CD4-positive, alpha-beta T cell (primary cell): ENCODE measurements at regions not wholly inside any gene's neighbourhood (a gene's known extent, or its start where the extent isn't known, plus 50 kb on each side); places are given as distances from the start of the nearest gene placed in this dataset.

Experiments used
- ATAC-seq: fragments of 200-7000 bp; cut with Tn5 transposase; one replicate; pipeline ENCODE4 v1.10.0; 2022; ENCODE audit warnings: mild to moderate bottlenecking; ENCODE audit not compliant: poor library complexity
- CTCF ChIA-PET: fragments of 350-600 bp; sonication (Branson Sonifier 250); formaldehyde crosslinking; loops from one replicate; lab custom pipeline; 2021; ENCODE audit warnings: antibody characterized with exemption, inconsistent platforms; lab: Charles Lee
- POLR2A ChIA-PET: fragments of 350-600 bp; sonication (Branson Sonifier 250); formaldehyde crosslinking; loops from one replicate; lab custom pipeline; 2021; ENCODE audit warnings: antibody characterized with exemption, inconsistent platforms; lab: Charles Lee
- DNase-seq, 14 experiments: peaks; one replicate each; pipeline ENCODE4 v3.0.0-alpha.2; 2013 to 2020; ENCODE audit warnings: mixed read lengths in 2 of 14
- H3K27ac ChIP-seq, 2 donors: one replicate each; pipeline versions ENCODE4 v1.5.1 to v1.7.0; 2013; ENCODE audit warnings: low read length in 2 of 2, low read depth in 1 of 2, mild to moderate bottlenecking in 1 of 2
- H3K27me3 ChIP-seq, 2 experiments: 1 replicate in 1 of 2; 2 replicates in 1 of 2; pipeline versions ENCODE4 v1.6.1 to v1.7.0; 2013; ENCODE audit warnings: low read length in 2 of 2, control low read depth in 1 of 2, mild to moderate bottlenecking in 1 of 2, moderate library complexity in 1 of 2; ENCODE audit not compliant: insufficient read depth in 2 of 2, control insufficient read depth in 1 of 2
- H3K36me3 ChIP-seq: one replicate; pipeline ENCODE4 v1.6.1; 2013; ENCODE audit warnings: low read length, control low read depth; ENCODE audit not compliant: insufficient read depth
- H3K4me1 ChIP-seq: one replicate; pipeline ENCODE4 v1.6.1; 2013; ENCODE audit warnings: low read length, control low read depth; ENCODE audit not compliant: insufficient read depth
- H3K4me3 ChIP-seq: one replicate; pipeline ENCODE4 v1.5.1; 2013; ENCODE audit warnings: mild to moderate bottlenecking, low read length, moderate library complexity
- H3K9me3 ChIP-seq, 2 experiments: 1 replicate in 1 of 2; 2 replicates in 1 of 2; pipeline versions ENCODE4 v1.6.1 to v1.7.0; 2013; ENCODE audit warnings: low read length in 2 of 2, mild to moderate bottlenecking in 2 of 2, control low read depth in 1 of 2, moderate library complexity in 1 of 2; ENCODE audit not compliant: control insufficient read depth in 1 of 2, insufficient read depth in 1 of 2
- H3K27ac Mint-ChIP-seq: one replicate; pipeline ENCODE4 v1.8.0; 2020; ENCODE audit warnings: mixed read lengths
- H3K27me3 Mint-ChIP-seq: one replicate; pipeline ENCODE4 v1.8.0; 2021; ENCODE audit warnings: mixed read lengths
- H3K36me3 Mint-ChIP-seq: one replicate; pipeline ENCODE4 v1.8.0; 2021; ENCODE audit warnings: low read depth, mixed read lengths
- H3K4me1 Mint-ChIP-seq: one replicate; pipeline ENCODE4 v1.8.0; 2021; ENCODE audit warnings: low read depth, mixed read lengths
- H3K4me3 Mint-ChIP-seq: one replicate; pipeline ENCODE4 v1.8.0; 2020; ENCODE audit warnings: mild to moderate bottlenecking, mixed read lengths
- H3K9me3 Mint-ChIP-seq: one replicate; pipeline ENCODE4 v1.8.0; 2020; ENCODE audit warnings: mixed read lengths
- intact Hi-C, 2 experiments: fragments of 100-400 bp; cut with DNase I in 1 of 2; cut with micrococcal nuclease in 1 of 2; formaldehyde crosslinking; loops; one replicate each; pipeline versions ENCODE4 v1.15.1 to v1.9.0; 2023 to 2025; cut with DNase I, micrococcal nuclease
- TF ChIP-seq, protein P1 (sequence below): fragments of 200-600 bp; IDR thresholded peaks from one replicate; pipeline ENCODE4 v1.8.0; 2022; ENCODE audit warnings: antibody characterized with exemption, mild to moderate bottlenecking

DNA sequence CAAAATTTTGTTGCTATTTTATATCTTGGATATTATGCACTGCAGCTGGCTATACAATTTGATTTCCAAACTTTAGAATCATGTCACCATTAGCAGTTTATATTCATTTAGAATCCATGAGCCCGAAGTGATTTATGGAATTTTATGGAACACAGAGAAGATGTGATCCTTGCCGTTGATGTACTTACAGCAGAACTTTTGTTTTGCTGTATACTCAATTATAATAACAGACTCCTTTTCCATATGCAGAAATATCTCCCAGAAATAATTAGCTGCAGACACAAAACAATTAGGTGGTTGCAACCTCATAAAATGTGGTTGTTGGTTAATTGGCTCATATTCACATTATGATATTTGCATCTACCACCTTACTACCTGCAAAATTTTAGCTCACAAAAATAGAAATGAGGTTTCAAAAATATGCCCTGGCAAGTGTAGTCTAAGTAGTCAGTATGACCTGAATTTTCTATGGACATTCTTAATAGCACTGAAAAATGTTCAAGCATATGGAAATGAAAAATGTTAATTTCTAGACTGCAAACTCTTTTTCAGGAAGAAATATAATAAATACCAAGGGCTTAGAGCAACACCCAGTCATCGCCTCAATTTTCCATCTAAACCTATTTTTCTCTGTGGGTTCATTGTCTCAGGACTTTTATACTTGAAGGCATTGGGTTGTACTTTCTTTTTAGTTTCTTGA is 997.6 kb downstream of the MCTP2 start:
- H3K36me3 ChIP-seq = no peaks in the 10 kb centered on the region
- intact Hi-C loops = no loop called here
- ChIA-PET CTCF (no interaction called here), POLR2A (no interaction called here)
- Mint-ChIP-seq H3K4me1 (no peaks in the 10 kb centered on the region), H3K4me3 (no peak overlapping the region), H3K9me3 (peaks cover 10% of the 10 kb centered on the region), H3K36me3 (no peaks in the 10 kb centered on the region), H3K27ac (no peak overlapping the region), H3K27me3 (no peaks in the 10 kb centered on the region)
- no peaks in the 10 kb centered on the region for H3K4me1 ChIP-seq
- H3K27me3 ChIP-seq = no peaks in the 10 kb centered on the region
- H3K9me3 ChIP-seq = peaks cover 0 to under 1% of the 10 kb centered on the region in 2 experiments
- TF ChIP-seq, protein P1, sequence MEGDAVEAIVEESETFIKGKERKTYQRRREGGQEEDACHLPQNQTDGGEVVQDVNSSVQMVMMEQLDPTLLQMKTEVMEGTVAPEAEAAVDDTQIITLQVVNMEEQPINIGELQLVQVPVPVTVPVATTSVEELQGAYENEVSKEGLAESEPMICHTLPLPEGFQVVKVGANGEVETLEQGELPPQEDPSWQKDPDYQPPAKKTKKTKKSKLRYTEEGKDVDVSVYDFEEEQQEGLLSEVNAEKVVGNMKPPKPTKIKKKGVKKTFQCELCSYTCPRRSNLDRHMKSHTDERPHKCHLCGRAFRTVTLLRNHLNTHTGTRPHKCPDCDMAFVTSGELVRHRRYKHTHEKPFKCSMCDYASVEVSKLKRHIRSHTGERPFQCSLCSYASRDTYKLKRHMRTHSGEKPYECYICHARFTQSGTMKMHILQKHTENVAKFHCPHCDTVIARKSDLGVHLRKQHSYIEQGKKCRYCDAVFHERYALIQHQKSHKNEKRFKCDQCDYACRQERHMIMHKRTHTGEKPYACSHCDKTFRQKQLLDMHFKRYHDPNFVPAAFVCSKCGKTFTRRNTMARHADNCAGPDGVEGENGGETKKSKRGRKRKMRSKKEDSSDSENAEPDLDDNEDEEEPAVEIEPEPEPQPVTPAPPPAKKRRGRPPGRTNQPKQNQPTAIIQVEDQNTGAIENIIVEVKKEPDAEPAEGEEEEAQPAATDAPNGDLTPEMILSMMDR = no peak
- no peak for ATAC-seq
- no peak for DNase-seq
- no peak overlapping the region for H3K27ac ChIP-seq
- no peak overlapping the region for H3K4me3 ChIP-seq

DNA sequence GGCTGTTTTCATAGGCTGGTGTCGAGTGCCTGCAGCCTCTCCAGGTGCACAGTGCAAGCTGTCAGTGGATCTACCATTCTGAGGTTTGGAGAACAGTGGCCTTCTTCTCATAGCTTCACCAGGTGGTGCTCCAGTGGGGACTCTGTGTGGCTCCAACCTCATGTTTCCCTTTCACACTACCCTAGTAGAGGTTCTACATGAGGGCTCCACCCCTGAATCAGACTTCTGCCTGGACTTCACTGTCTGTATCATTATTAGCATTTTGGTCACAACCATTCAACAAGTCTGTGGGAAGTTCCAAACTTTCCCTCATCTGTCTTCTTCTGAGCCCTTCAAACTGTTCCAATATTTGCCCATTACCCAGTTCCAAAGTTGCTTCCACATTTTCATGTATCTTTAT is 1003.7 kb downstream of the MCTP2 start:
- H3K27me3 Mint-ChIP-seq = no peaks in the 10 kb centered on the region
- H3K4me3 Mint-ChIP-seq = no peak overlapping the region
- POLR2A ChIA-PET = no interaction called here
- Histone ChIP-seq H3K9me3 (peaks cover 6 to 7% of the 10 kb centered on the region in 2 experiments), H3K27me3 (no peaks in the 10 kb centered on the region), H3K27ac (no peak overlapping the region), H3K4me1 (no peaks in the 10 kb centered on the region), H3K4me3 (no peak overlapping the region), H3K36me3 (no peaks in the 10 kb centered on the region)
- intact Hi-C loops = no loop called here
- TF ChIP-seq, protein P1 = no peak
- peaks cover 4% of the 10 kb centered on the region for H3K9me3 Mint-ChIP-seq
- H3K4me1 Mint-ChIP-seq = no peaks in the 10 kb centered on the region
- ATAC-seq (no peak), DNase-seq (no peak)
- H3K27ac Mint-ChIP-seq = no peak overlapping the region
- CTCF ChIA-PET = interaction anchor here (0.6 kb wide), 1 partner anchor 486 kb away, joined by 4 read pairs; no protein-coding TSS in a partner anchor
- no peaks in the 10 kb centered on the region for H3K36me3 Mint-ChIP-seq

DNA sequence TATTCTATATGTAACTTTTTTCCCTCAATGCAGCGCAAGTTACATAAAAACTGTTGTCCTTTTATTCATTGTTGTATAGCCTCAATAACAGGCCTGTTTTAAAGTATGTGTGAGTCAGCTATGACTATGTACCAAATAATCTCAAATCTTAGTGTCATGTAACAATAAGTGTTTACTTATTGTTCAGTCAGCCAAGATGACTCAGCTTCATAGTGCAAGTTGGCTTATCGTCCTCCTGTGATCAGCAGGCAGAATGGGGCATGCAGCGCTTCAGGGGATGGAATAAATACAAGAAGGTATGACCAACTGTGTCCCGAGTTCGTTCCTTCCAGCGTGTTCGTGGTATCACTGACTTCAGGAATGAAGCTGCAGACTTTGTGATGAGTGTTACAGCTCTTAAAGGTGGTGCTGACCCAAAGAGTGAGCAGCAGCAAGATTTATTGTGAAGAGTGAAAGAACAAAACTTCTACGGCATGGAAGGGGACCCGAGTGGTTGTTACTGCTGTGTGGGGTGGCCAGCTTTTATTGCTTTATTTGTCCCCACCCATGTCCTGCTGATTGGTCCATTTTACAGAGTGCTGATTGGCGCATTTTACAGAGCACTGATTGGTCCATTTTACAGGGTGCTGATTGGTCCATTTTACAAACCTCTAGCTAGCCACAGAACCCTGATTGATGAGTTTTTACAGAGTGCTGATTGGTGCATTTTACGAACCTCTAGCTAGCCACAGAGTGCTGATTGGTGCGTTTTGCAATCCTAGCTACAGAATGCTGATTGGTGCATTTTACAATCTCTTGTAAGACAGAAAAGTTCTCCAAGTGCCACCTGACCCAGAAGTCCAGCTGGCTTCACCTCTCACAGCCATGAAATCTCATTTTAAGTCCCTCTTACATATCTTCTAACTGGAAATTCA is 1016.0 kb downstream of the MCTP2 start:
- H3K27me3 Mint-ChIP-seq = no peaks in the 10 kb centered on the region

More for the DNA sequence above, 1016.0 kb downstream of the MCTP2 start:
- Mint-ChIP-seq H3K27ac (no peak overlapping the region), H3K4me3 (no peak overlapping the region), H3K9me3 (no peaks in the 10 kb centered on the region), H3K4me1 (no peaks in the 10 kb centered on the region), H3K36me3 (no peaks in the 10 kb centered on the region)
- POLR2A ChIA-PET = no interaction called here
- no peaks in the 10 kb centered on the region for H3K36me3 ChIP-seq
- no peaks in the 10 kb centered on the region for H3K9me3 ChIP-seq
- no peaks in the 10 kb centered on the region for H3K27me3 ChIP-seq
- intact Hi-C loops = loop anchor here in 1 of 2 experiments (10.0 kb wide), 1 partner anchor 917 kb away; no protein-coding TSS in a partner anchor
- no peaks in the 10 kb centered on the region for H3K4me1 ChIP-seq
- ATAC-seq (no peak), DNase-seq (no peak)
- H3K4me3 ChIP-seq = no peak overlapping the region
- H3K27ac ChIP-seq = no peak overlapping the region
- CTCF ChIA-PET = no interaction called here
- TF ChIP-seq, protein P1 = no peak
